Stimulated activated CD8-positive, alpha-beta memory T cell treated with anti-CD3 and anti-CD28 coated beads, Interleukin-4, amount 100 ng/mL, for 48 hours (primary cell): ENCODE measurements at regions not wholly inside any gene's neighbourhood (a gene's known extent, or its start where the extent isn't known, plus 50 kb on each side); places are given as distances from the start of the nearest gene placed in this dataset.

Experiments
- DNase-seq: peaks from one replicate; pipeline ENCODE4 v3.0.0-alpha.2; 2020

GRCh38 chr15:66906668-66907614 is 158.5 kb upstream of the SMAD3 start:
- DNase-seq = no peak

DNA sequence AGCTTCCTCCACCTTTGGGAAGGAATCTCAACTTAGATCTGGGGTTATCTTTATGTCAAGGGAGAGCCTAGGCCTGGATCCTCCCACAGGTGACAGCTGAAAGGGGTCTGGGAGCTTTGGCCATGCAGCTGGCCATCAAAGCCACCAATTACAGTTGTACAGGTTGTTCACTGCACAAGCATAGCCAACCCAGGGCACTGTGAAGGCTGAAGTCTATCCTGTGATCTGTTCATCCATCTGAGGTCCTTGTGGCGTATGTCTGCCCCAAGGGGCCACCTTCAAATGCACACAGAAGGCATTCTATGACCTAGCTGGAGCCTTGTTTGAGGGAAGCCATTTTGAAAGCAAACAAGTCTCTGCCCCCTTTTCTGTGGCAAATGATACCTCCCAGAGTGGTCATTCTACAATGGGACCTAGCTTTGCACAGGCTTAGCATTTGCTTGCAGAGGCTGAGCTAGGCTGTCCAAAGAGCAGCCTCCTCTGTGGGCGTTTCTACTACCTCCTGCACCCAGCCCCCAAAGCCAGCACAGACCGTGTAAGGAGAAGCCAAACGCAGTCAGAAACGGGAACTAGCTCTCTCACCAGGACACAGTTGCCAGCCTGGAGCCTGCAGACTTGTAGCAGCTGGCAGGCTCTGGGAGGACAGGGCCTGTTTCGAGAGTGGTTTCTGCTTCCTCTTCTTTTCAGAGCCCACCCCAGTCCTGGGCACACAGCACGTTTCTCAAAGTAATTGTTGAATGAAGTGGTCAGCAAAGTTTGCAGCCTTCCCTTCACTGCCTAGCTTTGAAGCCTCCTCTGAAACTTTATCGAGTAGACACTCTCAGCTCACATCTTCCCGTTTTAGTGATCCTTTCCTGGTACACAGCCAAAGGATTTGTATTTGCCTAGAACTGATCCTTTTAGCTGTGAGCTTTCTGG is 157.3 kb upstream of the SMAD3 start:
- no peak for DNase-seq

GRCh38 chr15:66908744-66909095 is 156.7 kb upstream of the SMAD3 start:
- no peak for DNase-seq

DNA sequence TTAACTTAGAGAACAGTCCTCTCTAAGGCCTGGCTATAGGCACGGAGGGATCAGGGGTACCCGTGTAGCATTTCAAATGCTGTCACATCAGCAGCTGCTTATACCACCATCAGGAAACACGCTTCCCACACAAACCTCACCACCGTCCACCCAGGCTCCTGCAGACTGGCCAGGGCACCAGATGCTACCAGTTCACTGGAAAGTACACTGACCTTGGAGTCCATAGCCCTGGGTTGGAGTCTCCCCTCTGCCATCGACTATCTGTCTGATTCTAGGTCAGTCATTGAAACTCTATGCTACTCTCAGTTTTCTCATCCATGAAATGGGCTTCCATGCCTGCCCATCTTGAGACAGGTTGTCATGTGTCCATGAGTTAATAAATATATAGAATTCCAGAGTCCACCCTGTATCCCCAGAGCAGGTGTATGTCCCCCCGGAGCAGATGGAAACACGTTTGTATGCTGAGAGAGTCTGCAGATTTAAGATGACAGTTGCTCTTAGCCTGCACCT is 156.0 kb upstream of the SMAD3 start:
- no peak for DNase-seq

GRCh38 chr15:66911131-66911700 is 154.2 kb upstream of the SMAD3 start:
- no peak for DNase-seq

DNA sequence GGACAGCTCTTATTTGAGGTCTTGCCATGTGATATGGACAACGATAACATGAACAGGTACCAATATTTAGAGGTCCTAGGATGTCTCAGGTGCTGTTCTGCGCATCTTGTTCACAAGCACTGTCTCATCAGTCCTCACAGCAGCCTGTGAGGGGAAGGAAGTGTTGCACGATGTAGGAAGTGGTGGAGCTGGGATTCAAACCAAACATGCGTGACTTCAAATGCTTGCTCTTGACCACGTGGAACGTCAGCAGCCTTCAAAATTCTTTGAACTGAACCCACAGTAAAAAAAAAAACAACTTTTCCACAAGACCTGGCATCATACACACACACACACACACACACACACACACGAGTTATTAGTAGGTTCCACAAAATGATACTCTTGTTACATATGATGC is 153.4 kb upstream of the SMAD3 start:
- no peak for DNase-seq

- no peak for DNase-seq
Observed at GRCh38 chr15:66912441-66912840, 153.0 kb upstream of the SMAD3 start.

- DNase-seq = no peak
Observed at GRCh38 chr15:66917904-66918448, 147.4 kb upstream of the SMAD3 start.

- DNase-seq = no peak
Observed at GRCh38 chr15:66919421-66919820, 146.0 kb upstream of the SMAD3 start.

GRCh38 chr15:66921319-66921915 is 144.0 kb upstream of the SMAD3 start:
- DNase-seq = no peak

- no peak for DNase-seq
Observed at GRCh38 chr15:66922608-66923007, 142.8 kb upstream of the SMAD3 start.

DNA sequence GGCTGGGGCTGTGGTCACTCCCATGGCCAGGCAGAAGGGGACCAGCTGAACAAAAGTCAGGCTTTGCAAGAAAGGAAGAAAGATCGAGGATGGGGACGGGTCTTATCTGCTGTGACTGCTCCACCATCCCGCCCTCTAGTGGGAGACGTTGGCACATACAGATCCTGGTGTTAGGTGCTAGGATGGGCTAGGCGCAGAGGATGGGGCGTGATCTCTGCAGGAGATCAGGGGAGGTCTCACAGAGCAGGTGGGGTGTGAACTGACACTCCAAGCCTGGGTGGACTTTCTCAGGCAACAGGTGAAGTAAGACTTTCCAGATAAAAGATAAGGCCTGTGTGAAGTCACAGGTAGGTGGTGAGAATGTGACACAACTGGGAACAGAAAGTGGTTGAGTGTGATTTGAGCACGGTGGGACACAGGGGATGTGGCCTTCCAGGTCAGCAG is 141.9 kb upstream of the SMAD3 start:
- DNase-seq = peak; percentile 63

DNA sequence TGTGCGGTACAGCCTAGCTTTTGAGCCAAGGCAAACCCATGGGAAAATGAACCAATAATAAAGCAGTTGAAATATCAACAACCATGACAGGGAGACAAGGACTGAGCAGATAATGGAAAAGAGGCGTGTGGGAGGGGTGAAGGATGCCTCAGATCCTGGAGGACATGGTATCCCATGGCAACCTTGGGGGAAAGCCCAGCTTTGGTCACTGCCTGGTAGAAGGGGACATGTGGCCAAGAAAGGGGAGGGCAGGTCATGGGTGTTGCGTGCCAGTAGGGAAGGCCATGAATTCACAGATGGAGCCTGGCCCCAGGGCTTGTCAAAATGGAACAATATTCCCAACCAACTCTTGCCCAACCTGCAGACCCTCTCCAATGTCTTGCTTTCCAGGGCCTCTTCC is 140.5 kb upstream of the SMAD3 start:
- DNase-seq = no peak

DNA sequence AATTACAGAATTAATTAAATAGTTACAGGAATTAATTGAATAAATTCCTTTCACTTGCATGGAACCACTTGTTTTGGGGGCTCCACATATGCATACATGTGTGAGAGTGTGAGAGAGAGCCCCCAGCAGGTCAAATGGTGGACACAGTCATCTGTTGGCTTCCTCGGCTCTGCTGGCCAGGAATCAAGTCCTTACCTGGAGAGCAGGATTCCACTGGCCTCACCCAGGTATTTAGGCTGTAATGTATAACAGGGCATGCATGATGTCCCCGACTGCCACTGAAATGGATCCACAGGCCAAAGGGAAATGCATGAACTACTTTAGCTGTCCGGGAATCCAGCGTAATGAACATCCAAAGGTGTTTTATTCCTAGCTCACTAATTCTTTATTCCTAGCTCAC is 139.7 kb upstream of the SMAD3 start:
- DNase-seq = no peak

GRCh38 chr15:66927201-66928077 is 138.0 kb upstream of the SMAD3 start:
- no peak for DNase-seq

DNA sequence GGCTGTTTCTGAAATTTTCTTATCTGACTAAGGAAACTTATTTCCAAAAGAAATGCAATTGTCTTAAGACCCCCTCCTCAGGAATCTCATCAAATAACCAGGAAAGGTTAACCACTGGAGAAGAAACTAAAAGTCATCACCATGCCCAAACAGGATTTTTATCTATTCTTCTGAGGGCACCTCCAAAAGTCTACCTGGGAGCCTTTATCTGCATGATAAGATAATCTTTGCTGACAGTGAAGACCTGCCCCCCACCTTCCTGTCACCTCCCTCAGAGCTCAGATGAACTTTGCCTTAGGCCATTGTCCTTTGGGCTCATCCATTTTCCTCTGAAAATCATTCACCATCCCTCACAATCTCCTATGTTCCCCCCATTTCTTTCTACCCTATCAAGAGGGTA is 137.3 kb upstream of the SMAD3 start:
- DNase-seq = no peak

DNA sequence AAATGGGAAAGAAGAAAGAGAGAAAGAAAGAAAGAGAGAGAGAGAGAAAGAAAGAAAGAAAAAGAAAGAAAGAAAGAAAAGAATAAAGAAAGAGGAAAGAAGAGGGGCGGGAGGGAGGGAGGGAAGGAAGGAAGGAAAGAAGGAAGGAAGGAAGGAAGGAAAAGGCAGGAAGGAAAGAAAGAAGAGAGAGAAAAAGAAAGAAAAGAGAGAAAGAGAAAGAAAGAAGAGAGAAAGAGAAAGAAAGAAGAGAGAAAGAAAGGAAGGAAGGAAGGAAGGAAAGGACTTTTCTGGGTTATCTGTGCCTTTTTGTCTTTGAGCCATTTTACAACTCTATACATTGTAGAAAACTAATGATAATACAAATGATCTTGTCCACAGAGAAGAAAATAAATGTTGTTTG is 136.6 kb upstream of the SMAD3 start:
- no peak for DNase-seq

DNA sequence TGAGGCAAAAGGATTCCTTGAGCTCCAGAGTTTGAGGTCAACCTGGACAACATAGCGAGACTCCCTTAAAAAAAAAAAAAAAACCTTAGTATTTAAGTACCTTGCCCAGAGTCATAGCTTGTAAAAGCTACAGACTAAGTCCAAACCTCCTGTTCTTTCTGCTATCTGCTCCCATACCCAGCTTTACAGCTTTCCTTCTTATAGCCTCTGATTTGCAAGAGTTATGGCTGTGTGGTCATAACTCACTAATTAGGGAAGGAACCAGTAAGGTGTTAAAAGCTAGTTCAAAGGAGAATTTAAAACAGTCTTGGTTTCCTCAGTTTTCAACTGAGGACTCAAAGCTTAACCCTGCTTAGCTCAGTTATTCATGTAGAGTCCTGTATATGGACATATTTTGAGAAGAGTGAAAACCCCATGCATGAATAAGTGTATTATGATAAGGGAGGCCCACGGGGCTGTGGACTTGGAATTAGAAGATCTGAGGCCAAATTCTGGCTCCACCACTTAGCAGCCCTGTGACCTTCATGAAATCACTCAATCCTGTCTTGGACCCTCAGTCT is 135.5 kb upstream of the SMAD3 start:
- DNase-seq = no peak

- no peak for DNase-seq
Observed at GRCh38 chr15:66931768-66932633, 133.4 kb upstream of the SMAD3 start.

GRCh38 chr15:66932634-66933024 is 132.8 kb upstream of the SMAD3 start:
- no peak for DNase-seq
